RWPE2 (cell line): ENCODE measurements at regions not wholly inside any gene's neighbourhood (a gene's known extent, or its start where the extent isn't known, plus 50 kb on each side); places are given as distances from the start of the nearest gene placed in this dataset.
A peak's percentile ranks its signal among the peaks of the same experiment; 100 is the strongest.

Experiments
- ATAC-seq: fragments of 200-7000 bp; cut with Tn5 transposase; 3 replicates; pipeline ENCODE4 v1.9.1; 2021; ENCODE audit warnings: low read depth
- DNase-seq: peaks from one replicate; pipeline ENCODE4 v3.0.0-alpha.2; 2020; ENCODE audit warnings: low spot score
- H3K27ac ChIP-seq: fragments of 450-650 bp; 2 replicates; pipeline ENCODE4 v1.5.1; 2017; ENCODE audit warnings: mild to moderate bottlenecking; ENCODE audit not compliant: poor library complexity, severe bottlenecking
- H3K27me3 ChIP-seq: fragments of 250-450 bp; sonication (Bioruptor Pico); 2 replicates; pipeline ENCODE4 v1.5.1; 2021; ENCODE audit warnings: mild to moderate bottlenecking, moderate library complexity; ENCODE audit not compliant: insufficient read depth, poor library complexity, severe bottlenecking
- H3K36me3 ChIP-seq: fragments of 250-450 bp; sonication (Bioruptor Pico); 2 replicates; pipeline ENCODE4 v1.5.1; 2020; ENCODE audit warnings: low read depth, mild to moderate bottlenecking, moderate library complexity
- H3K4me1 ChIP-seq: fragments of 250-450 bp; sonication (Bioruptor Pico); 2 replicates; pipeline ENCODE4 v1.5.1; 2021; ENCODE audit warnings: mild to moderate bottlenecking, moderate library complexity; ENCODE audit not compliant: insufficient read depth, poor library complexity, severe bottlenecking
- H3K4me3 ChIP-seq: fragments of 250-450 bp; sonication (Bioruptor Pico); 2 replicates; pipeline ENCODE4 v1.5.1; 2021; ENCODE audit warnings: mild to moderate bottlenecking, moderate library complexity; ENCODE audit not compliant: severe bottlenecking
- H3K9me3 ChIP-seq: fragments of 250-450 bp; sonication (Bioruptor Pico); 2 replicates; pipeline ENCODE4 v1.5.1; 2021; ENCODE audit warnings: mild to moderate bottlenecking, moderate library complexity; ENCODE audit not compliant: severe bottlenecking
- CTCF ChIP-seq: fragments of 450-650 bp; IDR thresholded peaks from one replicate; pipeline ENCODE4 v1.5.1; 2017; ENCODE audit warnings: mild to moderate bottlenecking, moderate library complexity; ENCODE audit not compliant: poor library complexity, severe bottlenecking

- ATAC-seq, result peak; percentile 61
- no peak overlapping the region for H3K4me3 ChIP-seq
- no peak for DNase-seq
- no peaks in the 10 kb centered on the region for H3K9me3 ChIP-seq
- no peak for TF ChIP-seq CTCF
- peaks cover 4% of the 10 kb centered on the region for H3K4me1 ChIP-seq
- no peaks in the 10 kb centered on the region for H3K36me3 ChIP-seq
- no peaks in the 10 kb centered on the region for H3K27me3 ChIP-seq
- H3K27ac ChIP-seq, result no peak overlapping the region
Observed at GRCh38 chr3:116905794-116906193, 196.2 kb downstream of the TUSC7 start.

- TF ChIP-seq CTCF, result no peak
- H3K27me3 ChIP-seq, result no peaks in the 10 kb centered on the region
- H3K27ac ChIP-seq, result no peak overlapping the region
- ATAC-seq, result no peak
- DNase-seq, result no peak
- H3K4me3 ChIP-seq, result no peak overlapping the region
- no peaks in the 10 kb centered on the region for H3K36me3 ChIP-seq
- no peaks in the 10 kb centered on the region for H3K9me3 ChIP-seq
- no peaks in the 10 kb centered on the region for H3K4me1 ChIP-seq
Observed at GRCh38 chr3:116912116-116912515, 202.5 kb downstream of the TUSC7 start.

GRCh38 chr3:116914004-116914403 lies 204.4 kb downstream of the TUSC7 start:
- Histone ChIP-seq H3K36me3 (no peaks in the 10 kb centered on the region), H3K27ac (no peak overlapping the region), H3K4me3 (no peak overlapping the region), H3K9me3 (no peaks in the 10 kb centered on the region), H3K4me1 (no peaks in the 10 kb centered on the region), H3K27me3 (no peaks in the 10 kb centered on the region)
- DNase-seq (no peak), ATAC-seq (no peak)
- TF ChIP-seq CTCF, result no peak

GRCh38 chr3:116916836-116917235 lies 207.3 kb downstream of the TUSC7 start:
- H3K27me3 ChIP-seq, result no peaks in the 10 kb centered on the region
- TF ChIP-seq CTCF, result no peak
- H3K4me3 ChIP-seq, result no peak overlapping the region
- no peaks in the 10 kb centered on the region for H3K9me3 ChIP-seq
- ATAC-seq, result no peak
- H3K36me3 ChIP-seq, result no peaks in the 10 kb centered on the region
- no peak overlapping the region for H3K27ac ChIP-seq
- no peaks in the 10 kb centered on the region for H3K4me1 ChIP-seq
- no peak for DNase-seq

- TF ChIP-seq CTCF, result no peak
Observed at GRCh38 chr3:116920826-116921610, 211.4 kb downstream of the TUSC7 start.

More at GRCh38 chr3:116920826-116921610, 211.4 kb downstream of the TUSC7 start:
- Histone ChIP-seq H3K27me3 (no peaks in the 10 kb centered on the region), H3K36me3 (no peaks in the 10 kb centered on the region), H3K4me1 (no peaks in the 10 kb centered on the region), H3K27ac (no peak overlapping the region), H3K9me3 (no peaks in the 10 kb centered on the region), H3K4me3 (no peak overlapping the region)
- DNase-seq (no peak), ATAC-seq (peak; percentile 75)
